Midbrain (tissue), 1 donor: ENCODE measurements at regions not wholly inside any gene's neighbourhood (a gene's known extent, or its start where the extent isn't known, plus 50 kb on each side); places are given as distances from the start of the nearest gene placed in this dataset.

Experiments
- DNase-seq: peaks from one replicate; lab custom pipeline; 2025; lab: John Stamatoyannopoulos, UW

GRCh38 chr22:22395245-22395644, 113.3 kb downstream of the ZNF280B start:
- no peak for DNase-seq

DNA sequence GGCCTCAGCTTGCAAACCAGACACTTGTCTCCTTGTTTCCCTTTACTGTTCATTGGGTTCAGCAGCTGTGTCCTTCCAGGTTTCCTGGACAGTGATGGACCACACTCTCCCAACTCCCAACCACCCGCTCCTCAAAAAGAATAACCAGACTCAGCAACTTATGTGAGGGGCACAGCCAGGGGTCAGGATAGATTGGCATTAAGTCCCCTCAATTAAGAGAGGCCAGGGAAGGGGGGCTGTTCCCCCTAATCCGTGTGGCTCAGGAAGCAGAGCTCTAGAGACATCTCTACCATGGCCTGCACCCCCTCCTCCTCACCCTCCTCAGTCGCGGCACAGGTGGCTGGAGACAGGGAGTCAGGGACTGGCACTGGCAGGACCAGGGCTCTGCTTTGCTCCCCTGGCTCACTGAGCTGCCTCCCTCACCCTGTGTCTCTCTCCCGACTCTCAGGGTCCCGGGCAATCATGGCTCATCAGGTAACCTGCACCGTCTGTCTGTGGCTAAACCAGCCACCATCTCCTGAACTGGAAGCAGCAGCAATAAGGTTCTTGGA, 111.7 kb downstream of the ZNF280B start:
- no peak for DNase-seq

DNA sequence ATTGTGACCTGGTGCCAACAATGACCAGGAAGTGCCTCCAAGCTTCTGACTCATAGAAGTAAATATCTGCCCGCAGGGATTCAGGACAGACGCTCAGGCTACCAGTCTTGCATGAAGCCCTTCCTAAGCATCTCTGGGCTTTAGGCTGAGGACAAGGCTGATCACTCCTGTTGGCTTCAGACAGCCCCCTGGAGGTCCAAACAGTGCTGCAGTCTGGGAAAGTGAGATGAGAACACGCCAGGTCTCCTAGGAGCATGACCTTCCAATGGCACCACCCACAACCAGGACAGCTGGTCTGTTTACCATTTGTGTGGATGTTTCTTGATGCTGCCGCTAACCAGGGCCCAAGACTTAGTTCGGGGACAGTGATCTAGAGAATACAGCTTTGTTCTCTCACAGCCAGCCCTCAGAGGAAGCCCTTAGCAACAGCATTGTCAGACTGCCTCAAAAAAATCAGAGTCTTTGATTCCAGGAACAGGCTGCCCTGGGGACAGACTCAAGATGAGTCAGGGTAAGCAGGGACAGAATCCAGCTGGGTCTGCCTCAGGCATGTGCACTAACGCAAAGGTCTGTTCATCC, 111.2 kb downstream of the ZNF280B start:
- DNase-seq = peak; percentile 53

- no peak for DNase-seq
Observed at GRCh38 chr22:22397875-22398524, 110.5 kb downstream of the ZNF280B start.

GRCh38 chr22:22398530-22399327, 109.8 kb downstream of the ZNF280B start:
- no peak for DNase-seq

- no peak for DNase-seq
Observed at GRCh38 chr22:22400099-22400498, 108.4 kb downstream of the ZNF280B start.

DNA sequence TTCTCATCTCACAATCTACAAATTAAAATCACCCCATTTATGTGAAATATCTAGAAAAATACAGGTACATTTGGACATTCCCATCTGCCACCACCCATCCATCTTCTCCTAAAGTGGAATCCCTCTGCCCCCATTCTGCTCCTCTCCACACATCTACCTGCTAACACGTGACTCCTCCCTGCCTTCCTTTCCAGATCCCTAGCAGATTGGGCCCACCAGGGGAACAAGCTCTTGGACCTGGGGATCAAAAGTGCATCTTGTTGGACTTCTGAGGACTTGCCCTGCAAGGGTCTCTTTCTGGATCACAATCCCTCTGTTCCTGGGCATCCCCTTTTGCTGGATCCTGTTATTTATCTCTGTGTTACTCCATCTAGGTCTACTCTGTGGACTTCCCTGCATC, 107.6 kb downstream of the ZNF280B start:
- no peak for DNase-seq

GRCh38 chr22:22401381-22401780, 107.2 kb downstream of the ZNF280B start:
- DNase-seq = no peak

- no peak for DNase-seq
Observed at GRCh38 chr22:22403306-22403705, 105.2 kb downstream of the ZNF280B start.

DNA sequence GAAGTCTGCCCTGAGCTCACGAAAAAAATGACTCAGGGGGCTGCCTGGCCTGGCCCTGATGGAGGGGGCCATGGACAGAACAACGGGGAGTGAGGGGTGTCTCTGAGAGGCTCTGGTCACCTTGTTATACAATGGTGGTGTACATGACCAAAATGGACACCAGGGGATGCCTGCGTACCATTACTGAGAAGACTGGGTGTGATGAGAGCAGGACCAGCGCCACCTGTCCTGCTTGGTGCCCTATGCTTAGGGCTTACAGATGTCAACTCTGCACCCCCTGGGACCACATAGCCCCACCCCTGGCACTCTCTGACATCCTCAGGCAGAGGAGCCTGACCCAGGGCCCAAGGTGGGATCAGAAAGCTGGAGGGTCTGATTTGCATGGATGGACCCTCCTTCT, 104.8 kb downstream of the ZNF280B start:
- no peak for DNase-seq

GRCh38 chr22:22404598-22405284, 103.8 kb downstream of the ZNF280B start:
- DNase-seq = no peak

DNA sequence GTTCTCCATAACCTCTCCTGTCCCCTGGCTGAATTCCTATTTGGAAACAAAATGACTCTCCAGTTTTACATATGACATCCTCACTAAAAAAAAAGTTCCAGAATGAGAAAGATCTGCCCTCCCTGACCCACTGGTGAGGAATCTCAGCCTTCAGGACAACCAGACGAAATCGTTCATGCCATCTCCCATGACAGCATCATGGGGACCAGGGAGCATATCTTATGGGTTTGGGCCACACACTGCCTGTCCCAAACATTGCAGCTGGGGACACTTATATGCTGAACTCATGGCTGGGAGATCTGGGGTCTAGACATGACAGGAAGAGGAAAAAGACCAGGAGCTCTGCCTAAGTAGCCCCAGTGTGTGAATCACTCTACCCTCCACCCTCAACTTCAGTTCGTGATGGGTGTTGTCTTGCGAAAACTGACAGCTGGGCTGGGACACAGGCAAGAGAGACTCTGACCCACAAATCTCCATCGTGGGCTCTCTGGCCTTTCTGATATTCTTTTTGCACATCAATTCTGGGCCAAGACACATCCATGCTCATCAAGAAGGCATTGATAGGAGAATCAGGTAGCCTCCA, 102.0 kb downstream of the ZNF280B start:
- no peak for DNase-seq

DNA sequence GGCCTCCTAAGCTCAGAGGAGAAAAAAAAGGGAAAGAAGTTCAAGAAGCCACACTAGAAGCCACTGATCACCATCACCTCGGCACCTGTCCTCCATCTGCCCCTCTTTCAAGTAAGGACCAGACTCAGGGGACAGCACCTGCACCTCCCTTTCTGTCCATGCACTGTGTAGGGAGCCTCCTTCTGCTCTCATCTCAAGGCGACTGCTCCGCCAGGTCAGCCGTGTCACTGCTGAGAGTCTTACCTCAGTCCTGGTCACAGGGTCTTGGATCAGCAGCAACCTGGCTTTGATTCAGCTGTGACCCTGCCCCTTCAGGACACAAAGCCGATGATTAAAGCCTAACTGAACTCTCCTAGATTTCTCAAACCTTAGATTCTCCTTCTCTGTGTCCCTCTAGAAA, 101.5 kb downstream of the ZNF280B start:
- DNase-seq = no peak

- no peak for DNase-seq
Observed at GRCh38 chr22:22408269-22408668, 100.3 kb downstream of the ZNF280B start.

DNA sequence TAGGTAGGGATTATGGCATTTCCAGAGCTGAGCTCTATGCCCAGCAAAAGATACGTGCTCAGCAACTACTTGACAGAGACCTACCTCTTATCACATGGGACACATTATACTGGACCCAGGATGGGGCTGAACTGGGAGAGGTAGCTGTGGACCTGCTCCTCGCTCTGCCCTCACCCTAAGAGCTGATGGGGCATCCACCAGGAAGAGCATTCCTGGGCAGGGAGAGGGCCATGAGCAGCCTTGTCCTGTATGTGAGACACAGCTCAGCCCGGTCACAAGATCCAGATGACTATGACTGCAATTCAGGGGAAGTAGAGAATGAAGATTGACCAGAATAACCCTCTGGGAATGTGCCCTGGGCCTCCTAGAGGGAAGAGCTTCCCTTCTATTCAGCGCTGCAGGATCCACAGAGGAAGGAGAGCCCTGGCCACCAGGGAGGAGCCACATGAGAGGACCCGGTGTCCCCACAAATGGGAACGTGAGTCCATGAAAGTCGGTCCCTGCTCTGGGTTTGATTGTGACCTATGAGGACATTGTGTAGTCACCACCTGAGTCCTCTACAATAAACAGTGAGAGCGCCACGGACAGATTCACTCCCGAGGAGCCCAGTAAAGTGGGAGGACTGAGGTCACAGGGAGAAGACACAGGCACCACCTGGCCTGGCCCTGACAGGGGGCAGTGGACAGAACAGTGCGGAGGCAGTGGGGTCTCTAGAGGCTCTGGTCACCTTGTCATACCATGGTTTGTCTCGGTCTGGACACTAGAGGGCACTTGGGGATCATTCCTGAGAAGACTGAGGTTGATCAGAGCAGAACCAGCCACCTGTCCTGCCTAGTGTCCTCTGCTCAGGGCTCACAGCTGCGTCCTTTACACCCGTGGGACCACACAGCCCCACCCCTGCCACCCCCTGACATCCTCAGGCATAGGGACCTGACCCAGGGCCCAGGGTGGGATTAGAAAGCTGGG, 99.5 kb downstream of the ZNF280B start:
- peak; percentile 17 for DNase-seq

- DNase-seq = no peak
Observed at GRCh38 chr22:22410121-22410520, 98.4 kb downstream of the ZNF280B start.

- DNase-seq = no peak
Observed at GRCh38 chr22:22410677-22411076, 97.9 kb downstream of the ZNF280B start.

GRCh38 chr22:22414266-22414665, 94.3 kb downstream of the ZNF280B start:
- no peak for DNase-seq

- no peak for DNase-seq
Observed at GRCh38 chr22:22417495-22418162, 90.9 kb downstream of the ZNF280B start.

- no peak for DNase-seq
Observed at GRCh38 chr22:22418163-22418549, 90.4 kb downstream of the ZNF280B start.
